RWPE2 (cell line): ENCODE measurements at regions not wholly inside any gene's neighbourhood (a gene's known extent, or its start where the extent isn't known, plus 50 kb on each side); places are given as distances from the start of the nearest gene placed in this dataset.
A peak's percentile ranks its signal among the peaks of the same experiment; 100 is the strongest.
"Not testable (repeated sequence)": the region's sequence is repeated elsewhere in the genome, so short reads cannot be mapped to it uniquely, and the experiment has no call there.

Experiments
- ATAC-seq: fragments of 200-7000 bp; cut with Tn5 transposase; 3 replicates; pipeline ENCODE4 v1.9.1; 2021; ENCODE audit warnings: low read depth
- DNase-seq: peaks from one replicate; pipeline ENCODE4 v3.0.0-alpha.2; 2020; ENCODE audit warnings: low spot score
- H3K27ac ChIP-seq: fragments of 450-650 bp; 2 replicates; pipeline ENCODE4 v1.5.1; 2017; ENCODE audit warnings: mild to moderate bottlenecking; ENCODE audit not compliant: poor library complexity, severe bottlenecking
- H3K27me3 ChIP-seq: fragments of 250-450 bp; sonication (Bioruptor Pico); 2 replicates; pipeline ENCODE4 v1.5.1; 2021; ENCODE audit warnings: mild to moderate bottlenecking, moderate library complexity; ENCODE audit not compliant: insufficient read depth, poor library complexity, severe bottlenecking
- H3K36me3 ChIP-seq: fragments of 250-450 bp; sonication (Bioruptor Pico); 2 replicates; pipeline ENCODE4 v1.5.1; 2020; ENCODE audit warnings: low read depth, mild to moderate bottlenecking, moderate library complexity
- H3K4me1 ChIP-seq: fragments of 250-450 bp; sonication (Bioruptor Pico); 2 replicates; pipeline ENCODE4 v1.5.1; 2021; ENCODE audit warnings: mild to moderate bottlenecking, moderate library complexity; ENCODE audit not compliant: insufficient read depth, poor library complexity, severe bottlenecking
- H3K4me3 ChIP-seq: fragments of 250-450 bp; sonication (Bioruptor Pico); 2 replicates; pipeline ENCODE4 v1.5.1; 2021; ENCODE audit warnings: mild to moderate bottlenecking, moderate library complexity; ENCODE audit not compliant: severe bottlenecking
- H3K9me3 ChIP-seq: fragments of 250-450 bp; sonication (Bioruptor Pico); 2 replicates; pipeline ENCODE4 v1.5.1; 2021; ENCODE audit warnings: mild to moderate bottlenecking, moderate library complexity; ENCODE audit not compliant: severe bottlenecking
- CTCF ChIP-seq: fragments of 450-650 bp; IDR thresholded peaks from one replicate; pipeline ENCODE4 v1.5.1; 2017; ENCODE audit warnings: mild to moderate bottlenecking, moderate library complexity; ENCODE audit not compliant: poor library complexity, severe bottlenecking

- ATAC-seq = no peak
- H3K9me3 ChIP-seq = no peaks in the 10 kb centered on the region
- no peak overlapping the region for H3K27ac ChIP-seq
These were observed 53.2 kb upstream of the SH3BP4 start for GRCh38 chr2:234898534-234899053.

GRCh38 chr2:234888442-234888841 is 63.4 kb upstream of the SH3BP4 start:
- H3K27me3 ChIP-seq, DNase-seq, ATAC-seq, H3K9me3 ChIP-seq, H3K4me1 ChIP-seq, H3K36me3 ChIP-seq: not testable (repeated sequence)
- Histone ChIP-seq H3K4me3 (peak overlapping the region; percentile 34), H3K27ac (peak overlapping the region; percentile 17)

More at GRCh38 chr2:234898534-234899053, 53.2 kb upstream of the SH3BP4 start:
- DNase-seq = no peak
- Histone ChIP-seq H3K36me3 (no peaks in the 10 kb centered on the region), H3K4me1 (no peaks in the 10 kb centered on the region), H3K27me3 (no peaks in the 10 kb centered on the region), H3K4me3 (no peak overlapping the region)
- TF ChIP-seq CTCF = no peak

GRCh38 chr2:234887195-234887594 is 64.6 kb upstream of the SH3BP4 start:
- ATAC-seq (no peak), DNase-seq (no peak)
- Histone ChIP-seq H3K9me3 (no peaks in the 10 kb centered on the region), H3K36me3 (no peaks in the 10 kb centered on the region), H3K4me3 (no peak overlapping the region), H3K27ac (no peak overlapping the region), H3K27me3 (no peaks in the 10 kb centered on the region), H3K4me1 (peaks cover 8% of the 10 kb centered on the region)
- TF ChIP-seq CTCF = no peak

- H3K4me1 ChIP-seq = peaks cover 21% of the 10 kb centered on the region
- no peaks in the 10 kb centered on the region for H3K27me3 ChIP-seq
- no peak for ATAC-seq
These were observed 65.9 kb upstream of the SH3BP4 start for GRCh38 chr2:234885886-234886285.

GRCh38 chr2:234885118-234885517 is 66.7 kb upstream of the SH3BP4 start:
- Histone ChIP-seq H3K4me1 (peaks cover 25% of the 10 kb centered on the region), H3K36me3 (no peaks in the 10 kb centered on the region), H3K9me3 (no peaks in the 10 kb centered on the region), H3K27me3 (no peaks in the 10 kb centered on the region), H3K4me3 (no peak overlapping the region), H3K27ac (no peak overlapping the region)
- ATAC-seq = no peak
- TF ChIP-seq CTCF = no peak
- no peak for DNase-seq

More at GRCh38 chr2:234885886-234886285, 65.9 kb upstream of the SH3BP4 start:
- H3K27ac ChIP-seq = no peak overlapping the region
- TF ChIP-seq CTCF = no peak
- H3K36me3 ChIP-seq = no peaks in the 10 kb centered on the region
- no peak for DNase-seq
- H3K9me3 ChIP-seq = no peaks in the 10 kb centered on the region
- no peak overlapping the region for H3K4me3 ChIP-seq
